Panc1 (cell line): ENCODE measurements at regions not wholly inside any gene's neighbourhood (a gene's known extent, or its start where the extent isn't known, plus 50 kb on each side); places are given as distances from the start of the nearest gene placed in this dataset.

ENCODE experiments used
- POLR2AphosphoS5 ChIP-seq: IDR thresholded peaks from 2 replicates; pipeline ENCODE4 v1.6.1; 2012; ENCODE audit warnings: mild to moderate bottlenecking, low read depth, low read length, moderate library complexity
- SIN3A ChIP-seq: IDR thresholded peaks from 2 replicates; pipeline ENCODE4 v1.6.1; 2012; ENCODE audit warnings: low read depth, mild to moderate bottlenecking, low read length, moderate library complexity, borderline replicate concordance; ENCODE audit not compliant: insufficient read depth
- TCF7L2 ChIP-seq: IDR thresholded peaks from 2 replicates; pipeline ENCODE4 v1.6.1; 2011; ENCODE audit warnings: mild to moderate bottlenecking, low read depth, low read length, inconsistent platforms
- TF ChIP-seq, protein P1 (sequence below): fragments of 450-650 bp; IDR thresholded peaks from 2 replicates; pipeline ENCODE4 v1.5.1; 2017; ENCODE audit warnings: mild to moderate bottlenecking
- TF ChIP-seq, protein P2 (sequence below), 2 experiments: IDR thresholded peaks; 2 replicates each; pipeline ENCODE4 v1.6.1; 2011 to 2012; ENCODE audit warnings: low read depth in 2 of 2, control low read depth in 1 of 2, low read length in 1 of 2, mild to moderate bottlenecking in 1 of 2, moderate library complexity in 1 of 2; ENCODE audit not compliant: insufficient read depth in 1 of 2

DNA sequence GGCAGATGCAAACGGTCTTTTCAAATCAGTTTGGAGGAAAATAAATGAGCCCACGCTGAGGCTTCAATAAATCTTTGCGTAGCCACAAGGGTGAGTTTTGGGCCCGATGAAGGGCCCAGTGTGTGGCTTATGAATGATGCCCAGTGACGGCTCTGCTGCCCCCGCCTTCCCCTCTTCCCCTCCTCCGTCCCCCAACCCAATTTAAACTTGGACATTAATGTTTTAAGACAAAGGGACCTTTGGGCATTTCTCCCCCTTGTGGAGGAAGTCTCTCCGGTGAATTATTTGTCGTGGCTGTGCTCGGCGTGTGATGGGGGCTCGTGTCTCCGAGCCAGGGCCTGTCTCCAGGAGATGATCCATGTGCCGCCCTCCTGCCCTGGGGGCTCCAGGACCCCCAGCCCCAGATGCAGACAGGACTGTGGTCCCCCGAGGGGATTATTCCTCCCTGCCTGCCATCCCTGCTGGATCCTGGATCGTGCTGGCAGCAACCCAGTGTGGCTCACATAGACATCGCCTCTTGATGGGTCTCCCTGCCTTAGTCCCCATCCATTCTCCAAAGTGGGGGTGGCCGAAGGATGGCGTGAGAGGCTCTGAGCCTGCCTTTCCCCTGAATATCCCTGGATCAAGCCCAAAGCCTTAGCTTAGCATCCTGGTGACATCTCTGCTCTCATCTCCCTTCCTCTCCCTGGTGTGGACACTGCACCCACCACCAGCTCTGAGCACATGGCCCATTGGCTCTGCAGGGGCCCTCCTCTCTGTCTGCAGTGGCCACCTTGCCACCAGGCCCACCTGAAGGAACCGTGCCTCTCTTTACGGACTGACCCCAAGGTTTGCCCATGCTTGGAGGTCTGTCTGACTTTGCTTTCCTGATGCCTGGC, 56.4 kb downstream of the SMIM38 start:
- TF ChIP-seq, protein P1, sequence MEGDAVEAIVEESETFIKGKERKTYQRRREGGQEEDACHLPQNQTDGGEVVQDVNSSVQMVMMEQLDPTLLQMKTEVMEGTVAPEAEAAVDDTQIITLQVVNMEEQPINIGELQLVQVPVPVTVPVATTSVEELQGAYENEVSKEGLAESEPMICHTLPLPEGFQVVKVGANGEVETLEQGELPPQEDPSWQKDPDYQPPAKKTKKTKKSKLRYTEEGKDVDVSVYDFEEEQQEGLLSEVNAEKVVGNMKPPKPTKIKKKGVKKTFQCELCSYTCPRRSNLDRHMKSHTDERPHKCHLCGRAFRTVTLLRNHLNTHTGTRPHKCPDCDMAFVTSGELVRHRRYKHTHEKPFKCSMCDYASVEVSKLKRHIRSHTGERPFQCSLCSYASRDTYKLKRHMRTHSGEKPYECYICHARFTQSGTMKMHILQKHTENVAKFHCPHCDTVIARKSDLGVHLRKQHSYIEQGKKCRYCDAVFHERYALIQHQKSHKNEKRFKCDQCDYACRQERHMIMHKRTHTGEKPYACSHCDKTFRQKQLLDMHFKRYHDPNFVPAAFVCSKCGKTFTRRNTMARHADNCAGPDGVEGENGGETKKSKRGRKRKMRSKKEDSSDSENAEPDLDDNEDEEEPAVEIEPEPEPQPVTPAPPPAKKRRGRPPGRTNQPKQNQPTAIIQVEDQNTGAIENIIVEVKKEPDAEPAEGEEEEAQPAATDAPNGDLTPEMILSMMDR, result no peak; the same call in 1 of the 2 replicates
- TF ChIP-seq, protein P2, sequence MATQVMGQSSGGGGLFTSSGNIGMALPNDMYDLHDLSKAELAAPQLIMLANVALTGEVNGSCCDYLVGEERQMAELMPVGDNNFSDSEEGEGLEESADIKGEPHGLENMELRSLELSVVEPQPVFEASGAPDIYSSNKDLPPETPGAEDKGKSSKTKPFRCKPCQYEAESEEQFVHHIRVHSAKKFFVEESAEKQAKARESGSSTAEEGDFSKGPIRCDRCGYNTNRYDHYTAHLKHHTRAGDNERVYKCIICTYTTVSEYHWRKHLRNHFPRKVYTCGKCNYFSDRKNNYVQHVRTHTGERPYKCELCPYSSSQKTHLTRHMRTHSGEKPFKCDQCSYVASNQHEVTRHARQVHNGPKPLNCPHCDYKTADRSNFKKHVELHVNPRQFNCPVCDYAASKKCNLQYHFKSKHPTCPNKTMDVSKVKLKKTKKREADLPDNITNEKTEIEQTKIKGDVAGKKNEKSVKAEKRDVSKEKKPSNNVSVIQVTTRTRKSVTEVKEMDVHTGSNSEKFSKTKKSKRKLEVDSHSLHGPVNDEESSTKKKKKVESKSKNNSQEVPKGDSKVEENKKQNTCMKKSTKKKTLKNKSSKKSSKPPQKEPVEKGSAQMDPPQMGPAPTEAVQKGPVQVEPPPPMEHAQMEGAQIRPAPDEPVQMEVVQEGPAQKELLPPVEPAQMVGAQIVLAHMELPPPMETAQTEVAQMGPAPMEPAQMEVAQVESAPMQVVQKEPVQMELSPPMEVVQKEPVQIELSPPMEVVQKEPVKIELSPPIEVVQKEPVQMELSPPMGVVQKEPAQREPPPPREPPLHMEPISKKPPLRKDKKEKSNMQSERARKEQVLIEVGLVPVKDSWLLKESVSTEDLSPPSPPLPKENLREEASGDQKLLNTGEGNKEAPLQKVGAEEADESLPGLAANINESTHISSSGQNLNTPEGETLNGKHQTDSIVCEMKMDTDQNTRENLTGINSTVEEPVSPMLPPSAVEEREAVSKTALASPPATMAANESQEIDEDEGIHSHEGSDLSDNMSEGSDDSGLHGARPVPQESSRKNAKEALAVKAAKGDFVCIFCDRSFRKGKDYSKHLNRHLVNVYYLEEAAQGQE (IDR thresholded peaks at IDR 0.05; ENCODE audit: insufficient read depth in 1 of 2, low read depth in 2 of 2, low read length in 1 of 2), result no peak
- TF ChIP-seq TCF7L2 (no peak), POLR2AphosphoS5 (no peak), SIN3A (no peak)
